Neural progenitor cell (in vitro differentiated cells): ENCODE measurements at regions not wholly inside any gene's neighbourhood (a gene's known extent, or its start where the extent isn't known, plus 50 kb on each side); places are given as distances from the start of the nearest gene placed in this dataset.

Experiments used
- DNase-seq: peaks from one replicate; pipeline ENCODE4 v3.0.0-alpha.2; 2016; ENCODE audit warnings: low spot score
- H2AFZ ChIP-seq: fragments of 200-600 bp; sonication (generic); replicated peaks from 2 replicates; pipeline ENCODE4 v1.6.1; 2016; ENCODE audit warnings: antibody characterized with exemption
- H3F3A ChIP-seq: fragments of 200-600 bp; sonication (generic); 2 replicates; pipeline ENCODE4 v1.6.1; 2016; ENCODE audit warnings: antibody characterized with exemption, low read depth
- H3K27ac ChIP-seq: fragments of 200-600 bp; sonication (generic); 2 replicates; pipeline ENCODE4 v1.5.1; 2016; ENCODE audit warnings: mild to moderate bottlenecking
- H3K27me3 ChIP-seq: fragments of 200-600 bp; sonication (generic); 2 replicates; pipeline ENCODE4 v1.6.1; 2016; ENCODE audit warnings: mild to moderate bottlenecking, moderate library complexity
- H3K36me3 ChIP-seq: fragments of 200-600 bp; sonication (generic); 2 replicates; pipeline ENCODE4 v1.5.1; 2016
- H3K4me1 ChIP-seq: fragments of 200-600 bp; sonication (generic); 2 replicates; pipeline ENCODE4 v1.6.1; 2016; ENCODE audit warnings: mixed run types
- H3K4me2 ChIP-seq: fragments of 200-600 bp; sonication (generic); 2 replicates; pipeline ENCODE4 v1.6.1; 2016
- H3K4me3 ChIP-seq: fragments of 200-600 bp; sonication (generic); 2 replicates; pipeline ENCODE4 v1.5.1; 2016
- H3K79me2 ChIP-seq: fragments of 200-600 bp; sonication (generic); 2 replicates; pipeline ENCODE4 v1.6.1; 2016; ENCODE audit warnings: low read depth
- H3K9ac ChIP-seq: fragments of 200-600 bp; sonication (generic); 2 replicates; pipeline ENCODE4 v1.6.1; 2016
- H3K9me3 ChIP-seq: fragments of 200-600 bp; sonication (generic); 2 replicates; pipeline ENCODE4 v1.5.1; 2016; ENCODE audit warnings: low read depth
- H4K20me1 ChIP-seq: fragments of 200-600 bp; sonication (generic); 2 replicates; pipeline ENCODE4 v1.6.1; 2016; ENCODE audit warnings: low read depth
- H3K27ac Mint-ChIP-seq: 3 replicates; pipeline ENCODE4 v1.8.0; 2021; ENCODE audit warnings: mixed read lengths
- H3K27me3 Mint-ChIP-seq: 2 replicates; pipeline ENCODE4 v1.8.0; 2022; ENCODE audit warnings: low read depth, mild to moderate bottlenecking, inconsistent platforms, moderate library complexity, mixed read lengths; ENCODE audit not compliant: insufficient read depth
- H3K36me3 Mint-ChIP-seq: 3 replicates; pipeline ENCODE4 v1.8.0; 2021; ENCODE audit warnings: mixed read lengths
- H3K4me1 Mint-ChIP-seq: 3 replicates; pipeline ENCODE4 v1.8.0; 2021; ENCODE audit warnings: mixed read lengths
- H3K4me3 Mint-ChIP-seq: 3 replicates; pipeline ENCODE4 v1.8.0; 2021; ENCODE audit warnings: mild to moderate bottlenecking, moderate library complexity, mixed read lengths
- H3K9me3 Mint-ChIP-seq: 3 replicates; pipeline ENCODE4 v1.8.0; 2020; ENCODE audit warnings: mixed read lengths
- EZH2 ChIP-seq: fragments of 200-600 bp; sonication (generic); IDR thresholded peaks from 2 replicates; pipeline ENCODE4 v1.6.1; 2017; ENCODE audit warnings: antibody characterized with exemption, mild to moderate bottlenecking, moderate library complexity
- EZH2phosphoT487 ChIP-seq: fragments of 200-600 bp; sonication (generic); IDR thresholded peaks from 2 replicates; pipeline ENCODE4 v1.6.1; 2017; ENCODE audit warnings: antibody characterized with exemption
- TF ChIP-seq, protein P1 (sequence below): fragments of 200-600 bp; sonication (generic); IDR thresholded peaks from 2 replicates; pipeline ENCODE4 v1.5.1; 2017; ENCODE audit warnings: antibody characterized with exemption, mild to moderate bottlenecking

DNA sequence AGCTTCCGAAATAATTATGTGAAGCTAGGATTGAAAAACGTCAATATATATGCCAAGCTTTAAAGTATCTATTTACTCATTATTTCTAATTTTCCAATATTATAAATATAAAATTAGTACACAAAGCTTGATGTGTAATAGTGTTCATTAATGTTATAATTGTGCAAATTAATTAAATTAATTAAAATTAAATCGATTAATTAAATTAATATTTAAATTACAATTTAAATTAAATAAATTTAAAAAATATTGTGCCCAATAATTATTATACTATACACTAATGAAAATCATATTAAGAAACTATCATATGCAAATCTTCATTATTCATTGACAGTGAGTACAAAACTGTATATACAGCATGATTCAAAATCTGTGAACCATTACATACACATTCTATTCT, 409.8 kb downstream of the FAM170A start:
- DNase-seq, result no peak
- Histone ChIP-seq H3K9ac (no peak overlapping the region), H3K36me3 (no peaks in the 10 kb centered on the region), H3K4me2 (no peak overlapping the region), H4K20me1 (no peaks in the 10 kb centered on the region), H3F3A (no peaks in the 10 kb centered on the region), H3K27ac (no peak overlapping the region), H3K79me2 (no peaks in the 10 kb centered on the region), H3K27me3 (no peaks in the 10 kb centered on the region), H3K4me3 (no peak overlapping the region), H3K9me3 (no peaks in the 10 kb centered on the region), H2AFZ (no peak overlapping the region), H3K4me1 (no peaks in the 10 kb centered on the region)
- H3K4me1 Mint-ChIP-seq, result no peaks in the 10 kb centered on the region
- H3K4me3 Mint-ChIP-seq, result no peak overlapping the region
- no peaks in the 10 kb centered on the region for H3K36me3 Mint-ChIP-seq
- no peak for TF ChIP-seq EZH2
- TF ChIP-seq, protein P1, sequence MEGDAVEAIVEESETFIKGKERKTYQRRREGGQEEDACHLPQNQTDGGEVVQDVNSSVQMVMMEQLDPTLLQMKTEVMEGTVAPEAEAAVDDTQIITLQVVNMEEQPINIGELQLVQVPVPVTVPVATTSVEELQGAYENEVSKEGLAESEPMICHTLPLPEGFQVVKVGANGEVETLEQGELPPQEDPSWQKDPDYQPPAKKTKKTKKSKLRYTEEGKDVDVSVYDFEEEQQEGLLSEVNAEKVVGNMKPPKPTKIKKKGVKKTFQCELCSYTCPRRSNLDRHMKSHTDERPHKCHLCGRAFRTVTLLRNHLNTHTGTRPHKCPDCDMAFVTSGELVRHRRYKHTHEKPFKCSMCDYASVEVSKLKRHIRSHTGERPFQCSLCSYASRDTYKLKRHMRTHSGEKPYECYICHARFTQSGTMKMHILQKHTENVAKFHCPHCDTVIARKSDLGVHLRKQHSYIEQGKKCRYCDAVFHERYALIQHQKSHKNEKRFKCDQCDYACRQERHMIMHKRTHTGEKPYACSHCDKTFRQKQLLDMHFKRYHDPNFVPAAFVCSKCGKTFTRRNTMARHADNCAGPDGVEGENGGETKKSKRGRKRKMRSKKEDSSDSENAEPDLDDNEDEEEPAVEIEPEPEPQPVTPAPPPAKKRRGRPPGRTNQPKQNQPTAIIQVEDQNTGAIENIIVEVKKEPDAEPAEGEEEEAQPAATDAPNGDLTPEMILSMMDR, result no peak
- no peak for TF ChIP-seq EZH2phosphoT487
- H3K9me3 Mint-ChIP-seq, result no peaks in the 10 kb centered on the region
- no peak overlapping the region for H3K27ac Mint-ChIP-seq
- H3K27me3 Mint-ChIP-seq, result no peaks in the 10 kb centered on the region

DNA sequence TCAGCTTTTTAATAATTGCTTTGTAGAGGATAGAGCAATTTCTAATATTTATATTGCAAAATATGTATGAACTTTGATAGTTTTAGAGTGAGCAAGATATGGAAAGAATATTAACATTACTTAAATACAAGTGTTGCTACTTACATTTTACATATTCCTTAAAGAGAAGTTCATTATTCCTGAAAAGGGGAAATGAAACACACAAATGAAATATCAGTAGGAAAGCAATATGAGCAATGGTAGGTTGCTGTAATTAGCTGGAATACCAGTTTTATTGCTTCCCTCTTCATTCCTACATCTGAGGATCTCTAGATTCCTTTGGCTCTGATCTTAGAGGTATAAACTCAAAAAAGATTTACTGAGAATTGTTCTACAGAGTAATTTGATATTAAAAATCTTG, 414.1 kb downstream of the FAM170A start:
- H3K36me3 Mint-ChIP-seq, result no peaks in the 10 kb centered on the region
- H3K4me1 Mint-ChIP-seq, result no peaks in the 10 kb centered on the region
- TF ChIP-seq EZH2phosphoT487 (no peak), EZH2 (no peak)
- TF ChIP-seq, protein P1, result no peak

DNA sequence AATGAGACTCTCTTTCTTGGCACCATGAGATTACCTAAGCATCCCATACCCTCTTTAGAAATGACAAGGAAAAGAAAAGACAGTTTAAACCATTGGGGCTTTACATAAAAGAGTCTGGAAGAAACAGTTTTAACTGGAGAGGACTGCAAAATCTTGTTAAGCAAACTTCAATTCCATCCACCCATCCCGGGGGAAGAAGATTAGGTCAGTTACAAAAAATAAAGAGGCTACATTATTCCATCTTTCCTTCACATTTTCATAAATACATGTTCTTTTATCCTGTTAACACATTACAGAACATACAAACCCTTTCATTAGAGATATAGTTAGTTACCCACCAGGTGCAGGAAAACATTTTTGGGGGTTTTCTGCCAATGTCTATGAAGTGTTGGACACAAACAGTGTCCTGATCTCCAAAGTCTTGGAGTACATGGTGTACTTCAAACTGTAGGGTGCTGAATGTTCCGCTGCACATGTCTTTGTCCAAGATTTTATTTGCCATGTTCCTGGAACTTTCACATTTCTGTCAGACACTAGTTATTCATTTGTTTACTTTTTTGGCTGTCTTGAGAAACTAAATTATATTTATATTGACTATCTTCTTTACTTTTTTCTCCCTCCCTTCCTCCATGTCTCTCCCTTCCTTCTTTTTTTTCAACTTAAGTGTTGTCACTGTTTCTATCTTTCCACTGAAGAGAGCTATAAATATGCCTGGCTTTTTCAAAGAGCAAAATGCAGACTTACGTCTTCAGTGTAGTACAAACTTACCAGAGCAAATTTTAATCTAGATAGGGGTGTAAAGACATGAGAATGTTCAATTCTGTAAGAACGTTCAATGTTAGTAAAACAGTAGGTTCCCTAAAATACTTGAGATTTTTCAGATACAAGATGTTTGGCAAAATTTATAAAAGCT, 410.9 kb upstream of the PRR16 start:
- no peak for DNase-seq
- H3K79me2 ChIP-seq, result no peaks in the 10 kb centered on the region
- no peak overlapping the region for H2AFZ ChIP-seq
- H3K4me1 ChIP-seq, result no peaks in the 10 kb centered on the region
- H3K36me3 Mint-ChIP-seq, result no peaks in the 10 kb centered on the region
- H3K9me3 Mint-ChIP-seq, result no peaks in the 10 kb centered on the region
- no peak overlapping the region for H3K4me2 ChIP-seq
- no peak overlapping the region for H3K27ac Mint-ChIP-seq
- H3K4me3 ChIP-seq, result no peak overlapping the region
- H3K9ac ChIP-seq, result no peak overlapping the region
- H3K36me3 ChIP-seq, result no peaks in the 10 kb centered on the region
- H4K20me1 ChIP-seq, result no peaks in the 10 kb centered on the region
- TF ChIP-seq EZH2, result no peak
- no peak for TF ChIP-seq EZH2phosphoT487
- TF ChIP-seq, protein P1, result no peak
- H3K4me1 Mint-ChIP-seq, result no peaks in the 10 kb centered on the region
- H3F3A ChIP-seq, result peaks cover 11% of the 10 kb centered on the region
- no peaks in the 10 kb centered on the region for H3K9me3 ChIP-seq
- H3K4me3 Mint-ChIP-seq, result no peak overlapping the region
- H3K27ac ChIP-seq, result no peak overlapping the region
- H3K27me3 ChIP-seq, result no peaks in the 10 kb centered on the region
- no peaks in the 10 kb centered on the region for H3K27me3 Mint-ChIP-seq

More for the DNA sequence above, 414.1 kb downstream of the FAM170A start:
- Histone ChIP-seq H3K9ac (no peak overlapping the region), H3K27ac (no peak overlapping the region), H3F3A (peaks cover 5% of the 10 kb centered on the region), H2AFZ (no peak overlapping the region), H3K4me1 (no peaks in the 10 kb centered on the region), H3K4me3 (no peak overlapping the region), H3K27me3 (no peaks in the 10 kb centered on the region), H3K36me3 (no peaks in the 10 kb centered on the region), H3K9me3 (no peaks in the 10 kb centered on the region), H4K20me1 (no peaks in the 10 kb centered on the region), H3K79me2 (no peaks in the 10 kb centered on the region), H3K4me2 (no peak overlapping the region)
- no peak for DNase-seq
- Mint-ChIP-seq H3K9me3 (no peaks in the 10 kb centered on the region), H3K4me3 (no peak overlapping the region), H3K27me3 (no peaks in the 10 kb centered on the region), H3K27ac (no peak overlapping the region)
